Pancreas (tissue), 10 donors: ENCODE measurements at regions not wholly inside any gene's neighbourhood (a gene's known extent, or its start where the extent isn't known, plus 50 kb on each side); places are given as distances from the start of the nearest gene placed in this dataset.
A peak's percentile ranks its signal among the peaks of the same experiment; 100 is the strongest.

Source experiments
- ATAC-seq, 4 donors: fragments of 200-7000 bp; cut with Tn5 transposase; one replicate each; pipeline versions ENCODE4 v1.8.0 to v1.9.1; 2020; ENCODE audit warnings: mild to moderate bottlenecking in 4 of 4, moderate library complexity in 4 of 4
- DNase-seq, 6 donors: peaks; one replicate each; pipeline ENCODE4 v3.0.0-alpha.2; 2020
- FAIRE-seq: peaks from 2 replicates; lab custom pipeline; 2012; peaks lifted over from hg19 to GRCh38; lab: Jason Lieb, UNC
- H3K27ac ChIP-seq, 4 donors: fragments of 200-600 bp; sonication (generic); 1 replicate in 3 of 4; 2 replicates in 1 of 4; pipeline versions ENCODE4 v1.5.0 to v1.8.0; 2020
- H3K27me3 ChIP-seq, 4 donors: fragments of 200-600 bp; one replicate each; pipeline ENCODE4 v1.8.0; 2021
- H3K36me3 ChIP-seq, 3 donors: fragments of 200-600 bp; sonication (generic) in 1 of 3; one replicate each; pipeline versions ENCODE4 v1.5.0 to v1.8.0; 2020 to 2021
- H3K4me1 ChIP-seq, 3 donors: fragments of 200-600 bp; one replicate each; pipeline ENCODE4 v1.8.0; 2021
- H3K4me3 ChIP-seq, 4 donors: fragments of 200-600 bp; sonication (generic) in 2 of 4; one replicate each; pipeline versions ENCODE4 v1.5.0 to v1.8.0; 2020 to 2021
- H3K9me3 ChIP-seq, 4 donors: fragments of 200-600 bp; one replicate each; pipeline ENCODE4 v1.8.0; 2021
- CTCF ChIP-seq, 4 donors: fragments of 200-600 bp; sonication (generic) in 3 of 4; IDR thresholded peaks; one replicate each; pipeline versions ENCODE4 v1.5.0 to v1.8.0; 2021; ENCODE audit warnings: antibody characterized with exemption in 4 of 4
- WGBS, 2 donors: extraction: QIAGEN DNeasy Blood & Tissue Kit; methylation state at CpG; one replicate each; pipeline ENCODE4 v1.1.7; 2013; 5-methylcytosine and 5-hydroxymethylcytosine counted together
- intact Hi-C, 3 donors: fragments of 100-400 bp; cut with DNase I; formaldehyde crosslinking; loops; one replicate each; pipeline versions ENCODE4 v1.11.1 to v1.14.2; 2022
- donor health status: healthy with polysubstance abuse.
- donor health status: DM: no; HTN: no; CAD: no; lungs with moderate emphysema.
- donor health status: DM: no; HTN: no; CAD: no.
- donor health status: control.
- donor health status: control.
- donor health status: Bipolar disorder and iron deficiency.
- donor health status: DM: yes; HTN: yes; CAD: no.
- donor health status: DM: no; HTN: no; CAD: no.
- donor health status: DM: no; HTN: no; CAD: no.
- donor health status: DM: yes; HTN: yes; CAD: no.

GRCh38 chrX:129034196-129034595, 489.1 kb downstream of the SMARCA1 start:
- 49 to 75% methylated on average over 1 of the region's 1 CpG for WGBS, 2 donors
- no peak for FAIRE-seq
- no peaks in the 10 kb centered on the region for H3K36me3 ChIP-seq
- H3K27me3 ChIP-seq = no peaks in the 10 kb centered on the region
- no peaks in the 10 kb centered on the region for H3K4me1 ChIP-seq
- intact Hi-C loops = no loop called here
- TF ChIP-seq CTCF (IDR thresholded peaks at IDR 0.05) = no peak
- no peak for DNase-seq
- no peak overlapping the region for H3K27ac ChIP-seq
- no peak for ATAC-seq
- no peaks in the 10 kb centered on the region for H3K9me3 ChIP-seq
- no peak overlapping the region for H3K4me3 ChIP-seq

DNA sequence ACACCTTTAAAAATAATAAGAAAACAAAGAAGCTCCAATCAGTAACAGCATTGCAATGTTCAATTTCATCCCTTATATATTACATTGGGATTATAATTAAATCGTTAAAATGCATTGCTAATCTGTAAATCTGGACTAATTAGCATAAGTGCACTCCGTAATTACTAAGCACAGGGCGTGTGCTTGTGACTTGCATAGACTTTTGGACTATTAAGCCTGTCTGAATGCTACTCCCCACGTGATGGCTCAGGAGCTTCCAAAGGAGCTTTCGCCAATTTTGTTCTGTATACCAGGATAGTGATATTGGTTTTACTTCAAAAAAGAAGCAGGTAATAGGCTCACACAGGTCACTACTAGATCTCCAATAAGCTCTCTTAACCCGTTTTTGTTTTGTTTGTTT, 497.1 kb downstream of the SMARCA1 start:
- WGBS, 2 donors = 50 to 57% methylated on average over 6 of the region's 6 CpGs
- no peak for ATAC-seq
- H3K9me3 ChIP-seq = no peaks in the 10 kb centered on the region
- H3K27ac ChIP-seq = no peak overlapping the region
- no peaks in the 10 kb centered on the region for H3K36me3 ChIP-seq
- DNase-seq = no peak
- no peak overlapping the region for H3K4me3 ChIP-seq
- no peak for FAIRE-seq
- no peaks in the 10 kb centered on the region for H3K4me1 ChIP-seq
- no peaks in the 10 kb centered on the region for H3K27me3 ChIP-seq
- intact Hi-C loops = no loop called here
- no peak for TF ChIP-seq CTCF (IDR thresholded peaks at IDR 0.05)

- ATAC-seq = no peak
Observed at GRCh38 chrX:129025376-129025775, 497.9 kb downstream of the SMARCA1 start.

GRCh38 chrX:129019412-129019811, 503.9 kb downstream of the SMARCA1 start:
- peak; percentile 9 for FAIRE-seq
- 52 to 67% methylated on average over 3 of the region's 3 CpGs for WGBS, 2 donors
- Histone ChIP-seq H3K27me3 (peaks cover 0 to 4% (median 0%) of the 10 kb centered on the region in 4 donors), H3K27ac (no peak overlapping the region), H3K4me3 (no peak overlapping the region), H3K4me1 (no peaks in the 10 kb centered on the region), H3K9me3 (no peaks in the 10 kb centered on the region), H3K36me3 (no peaks in the 10 kb centered on the region)
- no peak for ATAC-seq
- no peak for DNase-seq
- intact Hi-C loops = no loop called here
- no peak for TF ChIP-seq CTCF (IDR thresholded peaks at IDR 0.05)

More at GRCh38 chrX:129025376-129025775, 497.9 kb downstream of the SMARCA1 start:
- WGBS, 2 donors = 15 to 25% methylated on average over 4 of the region's 4 CpGs
- Histone ChIP-seq H3K27ac (no peak overlapping the region), H3K4me1 (no peaks in the 10 kb centered on the region), H3K36me3 (no peaks in the 10 kb centered on the region), H3K9me3 (no peaks in the 10 kb centered on the region), H3K27me3 (no peaks in the 10 kb centered on the region), H3K4me3 (no peak overlapping the region)
- no peak for FAIRE-seq
- DNase-seq = no peak
- intact Hi-C loops = no loop called here
- TF ChIP-seq CTCF (IDR thresholded peaks at IDR 0.05) = no peak

GRCh38 chrX:129015381-129015780, 507.9 kb downstream of the SMARCA1 start:
- H3K27ac ChIP-seq = no peak overlapping the region
- no peaks in the 10 kb centered on the region for H3K4me1 ChIP-seq
- intact Hi-C loops = no loop called here
- peaks cover 0 to 4% (median 0%) of the 10 kb centered on the region in 4 donors for H3K27me3 ChIP-seq
- no peaks in the 10 kb centered on the region for H3K9me3 ChIP-seq
- no peak for TF ChIP-seq CTCF (IDR thresholded peaks at IDR 0.05)
- no peaks in the 10 kb centered on the region for H3K36me3 ChIP-seq
- no peak overlapping the region for H3K4me3 ChIP-seq
- 43 to 58% methylated on average over 1 of the region's 1 CpG for WGBS, 2 donors
- DNase-seq = no peak
- no peak for FAIRE-seq
- ATAC-seq = no peak
